Peyer's patch (tissue), 4 donors: ENCODE measurements at regions not wholly inside any gene's neighbourhood (a gene's known extent, or its start where the extent isn't known, plus 50 kb on each side); places are given as distances from the start of the nearest gene placed in this dataset.

Source experiments
- POLR2A ChIP-seq, 2 donors: fragments of 450-650 bp; IDR thresholded peaks; one replicate each; pipeline ENCODE4 v1.5.1; 2017; ENCODE audit warnings: antibody characterized with exemption in 2 of 2, mild to moderate bottlenecking in 2 of 2, moderate library complexity in 2 of 2
- TF ChIP-seq, protein P1 (sequence below), 6 experiments: fragments of 450-650 bp in 4 of 6; fragments of 200-600 bp in 2 of 6; sonication (generic) in 1 of 6; IDR thresholded peaks; one replicate each; pipeline ENCODE4 v1.5.1; 2017 to 2019; ENCODE audit warnings: antibody characterized with exemption in 6 of 6, mild to moderate bottlenecking in 3 of 6, moderate library complexity in 1 of 6

DNA sequence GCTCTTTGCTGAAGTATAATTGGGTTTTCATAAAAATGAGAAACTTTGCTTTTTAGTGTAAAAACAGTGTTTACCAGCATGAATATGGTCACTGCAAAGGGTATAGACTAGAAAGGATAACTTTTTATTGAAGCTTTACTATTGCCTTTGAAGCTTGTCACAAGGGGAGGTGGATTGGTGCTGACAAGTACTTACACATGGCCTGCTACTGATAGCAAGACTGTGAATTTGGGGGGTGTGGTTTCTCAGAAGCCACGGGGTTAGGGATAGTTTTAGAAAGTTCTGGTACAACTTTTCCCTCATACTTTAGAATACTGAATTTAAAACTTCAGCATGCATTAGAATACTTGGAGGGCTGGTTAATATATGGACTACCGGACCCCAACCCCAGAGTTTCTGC is 294.1 kb downstream of the SOCS6 start:
- no peak for TF ChIP-seq POLR2A (IDR thresholded peaks at IDR 0.05)
- TF ChIP-seq, protein P1, sequence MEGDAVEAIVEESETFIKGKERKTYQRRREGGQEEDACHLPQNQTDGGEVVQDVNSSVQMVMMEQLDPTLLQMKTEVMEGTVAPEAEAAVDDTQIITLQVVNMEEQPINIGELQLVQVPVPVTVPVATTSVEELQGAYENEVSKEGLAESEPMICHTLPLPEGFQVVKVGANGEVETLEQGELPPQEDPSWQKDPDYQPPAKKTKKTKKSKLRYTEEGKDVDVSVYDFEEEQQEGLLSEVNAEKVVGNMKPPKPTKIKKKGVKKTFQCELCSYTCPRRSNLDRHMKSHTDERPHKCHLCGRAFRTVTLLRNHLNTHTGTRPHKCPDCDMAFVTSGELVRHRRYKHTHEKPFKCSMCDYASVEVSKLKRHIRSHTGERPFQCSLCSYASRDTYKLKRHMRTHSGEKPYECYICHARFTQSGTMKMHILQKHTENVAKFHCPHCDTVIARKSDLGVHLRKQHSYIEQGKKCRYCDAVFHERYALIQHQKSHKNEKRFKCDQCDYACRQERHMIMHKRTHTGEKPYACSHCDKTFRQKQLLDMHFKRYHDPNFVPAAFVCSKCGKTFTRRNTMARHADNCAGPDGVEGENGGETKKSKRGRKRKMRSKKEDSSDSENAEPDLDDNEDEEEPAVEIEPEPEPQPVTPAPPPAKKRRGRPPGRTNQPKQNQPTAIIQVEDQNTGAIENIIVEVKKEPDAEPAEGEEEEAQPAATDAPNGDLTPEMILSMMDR (IDR thresholded peaks at IDR 0.05) = no peak
